IMR-90 (cell line): ENCODE measurements at regions not wholly inside any gene's neighbourhood (a gene's known extent, or its start where the extent isn't known, plus 50 kb on each side); places are given as distances from the start of the nearest gene placed in this dataset.

Experiments
- CTCF ChIP-seq: conservative IDR thresholded peaks from 2 replicates; pipeline ENCODE4 v1.5.1; 2012; ENCODE audit warnings: mild to moderate bottlenecking, low read depth, low read length, improper control_type of control experiment
- TF ChIP-seq, protein P1 (sequence below): fragments of 150-350 bp; IDR thresholded peaks from 2 replicates; pipeline ENCODE4 v1.6.1; 2016; ENCODE audit warnings: low read depth, mild to moderate bottlenecking, low read length, moderate library complexity, borderline replicate concordance

- no peak for TF ChIP-seq CTCF
- TF ChIP-seq, protein P1, sequence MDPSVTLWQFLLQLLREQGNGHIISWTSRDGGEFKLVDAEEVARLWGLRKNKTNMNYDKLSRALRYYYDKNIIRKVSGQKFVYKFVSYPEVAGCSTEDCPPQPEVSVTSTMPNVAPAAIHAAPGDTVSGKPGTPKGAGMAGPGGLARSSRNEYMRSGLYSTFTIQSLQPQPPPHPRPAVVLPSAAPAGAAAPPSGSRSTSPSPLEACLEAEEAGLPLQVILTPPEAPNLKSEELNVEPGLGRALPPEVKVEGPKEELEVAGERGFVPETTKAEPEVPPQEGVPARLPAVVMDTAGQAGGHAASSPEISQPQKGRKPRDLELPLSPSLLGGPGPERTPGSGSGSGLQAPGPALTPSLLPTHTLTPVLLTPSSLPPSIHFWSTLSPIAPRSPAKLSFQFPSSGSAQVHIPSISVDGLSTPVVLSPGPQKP = no peak
Measured at GRCh38 chr6:145546265-145546664, 189.1 kb downstream of the EPM2A start.
